HG03442 (cell line): ENCODE measurements at regions not wholly inside any gene's neighbourhood (a gene's known extent, or its start where the extent isn't known, plus 50 kb on each side); places are given as distances from the start of the nearest gene placed in this dataset.

Source experiments
- ATAC-seq: cut with Tn5 transposase; IDR thresholded peaks from one replicate; pipeline ENCODE4 v1.9.1; 2021; ENCODE audit warnings: mild to moderate bottlenecking, moderate library complexity; ENCODE audit not compliant: unreplicated experiment

DNA sequence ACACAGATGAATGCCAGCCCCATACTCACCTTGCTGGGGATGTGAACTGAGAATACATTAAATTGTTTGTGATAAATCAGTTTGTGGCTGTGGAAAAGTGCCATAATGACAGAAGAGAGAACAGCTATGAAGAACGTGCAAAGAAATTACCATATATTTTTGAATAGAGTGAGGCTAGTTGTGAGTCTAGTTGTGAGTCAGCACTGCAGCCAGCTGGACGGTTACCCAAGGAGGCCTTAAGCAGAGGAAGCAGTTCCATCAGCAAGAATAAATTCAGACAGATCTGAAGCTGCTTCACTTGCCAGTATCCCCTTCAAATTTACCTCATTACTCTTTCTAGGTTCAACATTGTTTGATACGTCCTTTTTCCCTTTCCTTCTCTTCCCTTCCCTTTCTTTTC is 446.0 kb downstream of the MTRR start:
- ATAC-seq: no peak

GRCh38 chr5:8316608-8317280 is 447.8 kb downstream of the MTRR start:
- no peak for ATAC-seq

- ATAC-seq: no peak
These were observed 448.4 kb downstream of the MTRR start for GRCh38 chr5:8317335-8317734.

DNA sequence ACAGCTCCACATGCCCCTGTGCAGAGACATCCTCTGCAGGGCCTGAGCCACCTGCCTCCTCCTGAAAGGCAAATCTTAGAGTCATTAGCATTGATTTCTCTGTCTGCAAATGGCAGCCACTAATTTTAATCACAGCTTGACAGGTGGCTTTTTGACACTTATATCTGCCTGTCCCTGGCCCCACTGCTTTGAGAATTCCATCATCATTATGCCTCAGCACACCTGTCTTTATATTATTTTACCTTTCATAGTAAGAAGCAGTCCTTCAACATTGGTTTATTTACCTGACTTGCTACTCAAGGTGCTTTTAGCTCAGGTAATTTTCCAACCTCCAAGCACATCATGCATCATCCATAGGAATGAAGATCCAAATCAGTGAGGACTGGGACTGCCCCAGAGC is 451.3 kb downstream of the MTRR start:
- ATAC-seq: no peak

DNA sequence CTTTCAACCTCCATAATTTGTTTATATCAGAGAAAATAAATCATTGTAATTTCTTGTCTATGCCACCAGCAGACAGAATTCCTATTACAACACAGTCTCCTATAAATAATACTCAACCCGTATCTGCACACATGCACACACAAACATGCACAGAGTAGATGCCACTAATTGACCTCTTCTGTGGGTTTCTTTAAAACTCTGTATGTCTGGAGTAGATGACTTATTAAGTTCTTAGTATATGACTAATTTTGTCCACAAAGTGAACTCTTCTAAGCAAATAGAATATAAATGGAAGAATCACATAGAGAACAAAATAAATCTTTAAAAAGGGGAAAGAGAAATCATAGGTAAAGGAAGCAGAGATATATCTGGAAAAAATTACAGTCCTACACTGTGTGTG is 452.3 kb downstream of the MTRR start:
- ATAC-seq: no peak

DNA sequence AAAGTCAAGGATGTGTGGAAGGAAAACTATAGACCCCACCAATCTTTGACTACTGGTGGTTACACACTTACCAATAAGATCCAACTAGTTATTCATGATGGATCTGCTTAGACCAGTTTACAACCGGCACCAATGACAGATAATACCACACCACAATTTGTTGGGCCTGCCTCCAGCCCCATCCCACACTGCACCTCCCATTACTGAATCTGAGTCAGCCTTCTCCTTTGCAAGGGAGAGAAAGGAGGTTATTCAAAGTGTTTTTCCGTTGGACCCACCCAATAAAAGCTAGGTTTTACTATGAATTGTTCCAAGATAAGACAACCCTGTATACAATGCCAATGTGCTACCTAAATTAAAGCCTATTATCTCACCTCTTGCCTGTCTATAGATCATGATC is 453.5 kb downstream of the MTRR start:
- no peak for ATAC-seq

DNA sequence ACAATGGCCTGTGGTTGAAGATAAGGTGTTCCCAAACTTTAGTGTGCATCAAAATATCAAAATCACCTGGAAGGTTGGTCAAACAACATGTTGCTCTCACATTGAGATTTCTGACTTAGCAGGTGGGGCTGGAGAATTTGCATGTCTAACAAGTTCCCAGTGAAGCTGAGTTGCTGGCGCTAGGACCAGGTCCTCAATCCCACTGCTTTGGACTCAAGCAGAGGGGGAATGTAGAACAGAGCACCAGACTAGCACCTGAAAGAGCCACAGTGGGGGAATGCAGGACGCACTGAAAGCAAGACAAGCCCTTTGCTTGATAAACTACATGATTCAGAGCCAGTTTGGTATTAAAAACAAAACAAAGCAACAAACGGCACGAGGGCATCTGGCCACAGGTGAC is 458.1 kb downstream of the MTRR start:
- no peak for ATAC-seq

- no peak for ATAC-seq
These were observed 460.8 kb downstream of the MTRR start for GRCh38 chr5:8329773-8330172.

GRCh38 chr5:8332666-8333445 is 463.9 kb downstream of the MTRR start:
- ATAC-seq: no peak

DNA sequence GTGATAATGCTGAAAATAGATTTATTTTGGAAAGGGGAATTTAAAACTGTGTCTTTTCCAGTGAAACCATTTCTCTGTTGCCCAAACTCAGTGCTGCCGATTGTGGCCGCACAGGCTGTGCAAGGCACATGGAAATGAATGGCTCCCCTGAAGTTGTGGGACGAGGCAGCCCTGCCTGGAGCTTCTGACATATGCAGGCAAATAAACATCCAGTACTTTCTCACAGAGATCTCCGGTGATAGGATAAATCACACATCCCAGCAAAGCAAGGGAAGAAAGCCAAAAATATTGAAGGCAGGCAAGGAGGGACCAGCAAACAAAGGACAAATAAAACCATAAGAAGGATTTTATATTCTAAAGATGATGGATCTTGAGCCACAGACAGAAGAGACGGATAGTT is 464.5 kb downstream of the MTRR start:
- ATAC-seq: no peak

DNA sequence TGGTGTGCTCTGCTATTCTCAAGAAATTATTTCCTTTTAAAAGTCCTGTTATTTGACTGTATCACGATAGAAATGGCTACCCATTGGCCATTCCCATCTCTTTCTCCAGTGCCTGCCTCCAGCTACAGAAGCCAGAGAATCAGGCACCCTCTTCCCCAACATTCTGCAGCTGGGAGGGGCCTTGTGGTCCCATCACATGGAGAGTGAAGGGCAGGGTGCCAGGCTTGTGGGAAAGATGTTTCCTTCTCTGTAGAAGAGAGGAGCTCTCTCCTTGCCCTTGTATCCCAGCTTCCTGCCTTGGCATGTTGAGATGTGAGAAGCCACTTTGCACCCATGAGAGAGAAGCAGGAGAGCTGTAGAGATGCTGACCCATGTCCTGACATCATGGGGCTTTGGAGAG is 465.0 kb downstream of the MTRR start:
- no peak for ATAC-seq

DNA sequence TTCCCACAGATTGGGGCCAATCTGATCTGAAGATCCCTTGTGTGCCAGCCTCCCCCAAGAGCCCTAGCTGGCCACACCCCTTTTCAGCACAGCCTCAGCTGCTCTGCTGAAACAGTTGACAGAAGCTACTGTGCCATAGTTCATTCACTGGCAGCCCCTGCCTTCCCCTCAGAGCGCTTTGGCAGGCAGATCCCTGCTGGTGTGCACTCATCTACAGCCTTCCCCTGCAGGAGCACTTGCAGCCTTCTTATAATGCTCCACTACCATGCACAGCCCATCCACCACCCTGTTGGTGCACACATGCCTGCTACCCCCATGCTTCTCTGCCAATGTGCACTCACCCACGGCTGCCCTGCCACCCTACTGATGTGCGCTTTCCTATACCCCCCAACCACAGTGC is 471.3 kb downstream of the MTRR start:
- no peak for ATAC-seq

- no peak for ATAC-seq
These were observed 471.9 kb downstream of the MTRR start for GRCh38 chr5:8340739-8341344.

GRCh38 chr5:8341406-8341805 is 472.5 kb downstream of the MTRR start:
- ATAC-seq: no peak

GRCh38 chr5:8347984-8348383 is 479.0 kb downstream of the MTRR start:
- no peak for ATAC-seq

DNA sequence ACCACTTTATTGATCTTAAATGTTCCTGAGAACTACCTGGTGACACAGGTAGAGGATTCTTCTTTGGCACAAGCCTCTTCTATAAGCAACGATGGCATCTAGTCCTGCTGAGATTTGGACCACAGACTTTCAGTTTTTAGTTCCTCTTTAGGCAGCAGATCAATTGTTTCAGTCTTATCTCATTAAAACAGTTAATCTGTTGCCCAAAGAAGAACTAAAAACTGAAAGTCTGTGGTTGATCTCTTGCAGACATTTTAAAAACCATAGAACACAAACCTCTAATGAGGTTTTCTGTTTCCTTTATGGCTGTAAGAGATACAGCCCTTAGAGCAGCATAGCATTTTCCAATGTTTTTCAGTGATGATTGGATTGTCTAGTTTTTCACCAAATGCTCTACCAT is 480.9 kb downstream of the MTRR start:
- ATAC-seq: peak; percentile 92

DNA sequence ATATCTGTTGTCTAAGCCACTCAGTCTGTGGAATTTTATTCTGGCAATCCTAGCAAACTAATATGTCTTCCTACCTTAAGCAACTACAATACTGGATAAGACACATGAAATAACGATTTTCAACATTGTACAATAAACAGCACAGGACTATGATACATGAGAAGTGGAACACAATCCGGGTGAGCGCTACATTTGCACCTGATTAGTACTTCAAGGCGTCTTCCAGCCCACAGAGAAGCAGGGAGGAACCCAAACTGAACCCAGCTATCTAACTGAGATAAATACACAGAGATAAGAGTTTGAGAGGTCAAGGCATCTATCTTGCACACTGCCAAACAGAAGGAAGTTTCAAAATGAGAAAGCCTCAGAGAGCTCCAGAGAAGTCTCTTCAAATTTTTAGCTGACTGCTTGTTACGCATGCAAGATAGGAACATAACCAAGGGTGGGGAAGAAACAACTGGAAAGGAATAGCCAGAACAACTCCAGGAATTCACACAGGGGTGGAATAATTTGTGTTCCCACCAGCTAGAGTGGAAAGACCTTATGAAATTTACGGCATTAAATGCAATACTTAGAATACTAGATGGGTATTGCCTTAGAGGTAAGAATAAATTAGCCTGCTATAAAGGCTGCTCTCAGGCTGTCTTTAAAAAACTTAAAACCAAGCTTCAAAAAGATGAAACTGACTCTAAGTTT is 481.8 kb downstream of the MTRR start:
- no peak for ATAC-seq

- ATAC-seq: no peak
These were observed 487.0 kb downstream of the MTRR start for GRCh38 chr5:8355981-8356380.

GRCh38 chr5:8360012-8360411 is 491.1 kb downstream of the MTRR start:
- ATAC-seq: no peak

GRCh38 chr5:8362495-8362894 is 493.5 kb downstream of the MTRR start:
- no peak for ATAC-seq

GRCh38 chr5:8363138-8363537 is 494.2 kb downstream of the MTRR start:
- ATAC-seq: no peak

GRCh38 chr5:8366266-8366665 is 497.3 kb downstream of the MTRR start:
- ATAC-seq: no peak
